GM18507 (cell line): ENCODE measurements at regions not wholly inside any gene's neighbourhood (a gene's known extent, or its start where the extent isn't known, plus 50 kb on each side); places are given as distances from the start of the nearest gene placed in this dataset.

Source experiments
- DNase-seq: peaks from one replicate; pipeline ENCODE4 v3.0.0; 2011; ENCODE audit warnings: low read depth; ENCODE audit not compliant: insufficient read length; ENCODE audit errors: extremely low spot score
- FAIRE-seq: peaks from 2 replicates; lab custom pipeline; 2011; peaks lifted over from hg19 to GRCh38; lab: Jason Lieb, UNC

DNA sequence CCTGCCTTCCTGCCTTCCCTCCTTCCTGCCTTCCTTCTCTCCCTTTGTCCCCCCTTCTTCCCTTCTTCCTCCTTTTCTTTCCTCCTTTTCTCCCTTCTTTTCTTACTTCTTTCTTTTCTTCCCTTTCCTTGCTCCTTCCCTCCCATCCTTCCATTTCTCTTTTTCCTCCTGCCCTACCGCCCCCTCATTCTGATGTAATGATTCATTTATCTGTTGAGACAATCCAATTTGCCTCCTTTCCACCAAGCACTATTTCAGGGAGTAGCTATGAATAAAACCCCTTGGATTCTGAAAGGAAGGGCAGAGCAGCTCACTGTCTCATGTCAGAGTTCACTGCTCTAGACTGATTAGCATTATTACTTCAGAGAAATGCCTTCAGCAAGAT, 462.6 kb downstream of the PDCD6IP start:
- no peak for FAIRE-seq
- DNase-seq: no peak

DNA sequence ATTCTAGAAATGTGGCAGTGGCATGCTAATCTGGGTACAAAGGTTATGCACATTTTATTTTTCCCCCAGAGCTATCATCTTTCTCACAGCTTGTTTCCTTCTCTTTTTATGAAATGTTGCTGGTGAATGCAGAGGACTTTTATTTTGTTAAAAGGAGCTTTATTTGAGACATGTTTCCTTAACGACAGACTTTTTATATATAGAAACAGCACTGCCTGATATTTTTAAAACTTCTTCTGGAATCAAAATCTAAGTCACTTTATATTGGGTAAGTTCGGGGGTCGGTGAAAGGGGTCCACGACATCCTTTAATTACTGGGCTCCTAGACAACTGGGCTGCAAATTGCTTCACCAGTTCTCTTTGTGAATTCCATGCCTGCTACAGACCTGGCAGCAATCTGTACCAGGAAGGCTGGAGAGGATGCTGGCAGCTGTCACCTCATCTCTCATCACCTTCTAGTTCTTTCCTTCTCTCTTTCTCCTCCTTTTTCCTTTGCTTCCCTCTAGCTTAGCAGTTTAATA, 464.7 kb downstream of the PDCD6IP start:
- no peak for FAIRE-seq

GRCh38 chr3:34264337-34265041, 466.1 kb downstream of the PDCD6IP start:
- DNase-seq (no peak), FAIRE-seq (no peak)

More for the DNA sequence above, 464.7 kb downstream of the PDCD6IP start:
- no peak for DNase-seq

DNA sequence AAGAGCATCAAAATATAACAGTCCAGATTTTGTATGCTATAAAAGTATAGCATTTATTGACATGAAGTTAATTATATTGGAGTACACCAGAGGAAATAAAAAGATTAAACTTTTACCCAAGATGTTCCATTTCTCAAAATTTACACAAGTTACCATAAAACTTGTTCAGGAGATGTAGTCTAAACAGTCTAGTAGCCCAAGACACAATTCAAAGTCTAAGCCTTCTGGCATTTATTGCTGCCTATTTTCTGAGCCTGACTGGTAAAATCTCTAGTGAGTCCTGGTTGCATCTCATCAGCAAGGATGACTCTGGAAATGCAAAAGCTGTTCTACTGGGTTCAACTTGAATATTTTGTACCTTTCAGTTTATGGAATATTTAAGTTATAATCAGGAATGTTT, 468.7 kb downstream of the PDCD6IP start:
- DNase-seq: no peak
- FAIRE-seq: no peak

DNA sequence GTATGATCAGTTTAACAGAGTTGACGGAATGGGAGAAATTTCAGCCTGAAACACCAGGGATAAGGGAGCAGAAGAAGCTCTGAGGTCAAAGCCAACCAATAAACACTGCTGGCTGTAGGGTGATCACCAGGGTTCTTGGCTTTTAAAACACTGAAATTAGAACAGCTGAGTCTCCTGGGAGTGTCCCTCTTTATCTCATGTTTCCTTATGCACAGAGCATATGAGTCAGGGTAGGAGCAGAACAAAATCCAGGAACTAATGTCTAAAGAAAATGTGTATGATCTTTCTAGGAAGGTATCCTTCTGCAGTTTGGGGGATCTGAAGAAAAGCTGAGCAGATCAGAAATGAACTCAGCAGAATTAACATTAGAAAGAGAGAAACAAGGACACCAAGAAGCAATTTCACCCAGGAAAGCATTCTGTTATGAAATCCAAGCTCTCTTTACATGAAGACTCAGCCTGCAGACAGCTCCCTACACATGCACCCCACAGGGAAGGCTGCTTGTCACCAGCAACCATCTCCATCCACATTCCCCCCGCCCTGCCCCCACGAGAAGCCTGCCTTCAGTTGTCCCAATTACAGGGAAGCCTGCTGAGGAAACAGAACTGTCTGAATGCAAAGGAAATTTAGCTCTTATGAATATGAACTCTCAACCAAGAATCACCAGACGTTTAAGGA, 469.7 kb downstream of the PDCD6IP start:
- FAIRE-seq (no peak), DNase-seq (no peak)

GRCh38 chr3:34275811-34276210, 477.4 kb downstream of the PDCD6IP start:
- DNase-seq: no peak
- no peak for FAIRE-seq

GRCh38 chr3:34276342-34276741, 477.9 kb downstream of the PDCD6IP start:
- no peak for FAIRE-seq
- no peak for DNase-seq

- no peak for DNase-seq
- FAIRE-seq: no peak
Observed at GRCh38 chr3:34277110-34277509, 478.7 kb downstream of the PDCD6IP start.

DNA sequence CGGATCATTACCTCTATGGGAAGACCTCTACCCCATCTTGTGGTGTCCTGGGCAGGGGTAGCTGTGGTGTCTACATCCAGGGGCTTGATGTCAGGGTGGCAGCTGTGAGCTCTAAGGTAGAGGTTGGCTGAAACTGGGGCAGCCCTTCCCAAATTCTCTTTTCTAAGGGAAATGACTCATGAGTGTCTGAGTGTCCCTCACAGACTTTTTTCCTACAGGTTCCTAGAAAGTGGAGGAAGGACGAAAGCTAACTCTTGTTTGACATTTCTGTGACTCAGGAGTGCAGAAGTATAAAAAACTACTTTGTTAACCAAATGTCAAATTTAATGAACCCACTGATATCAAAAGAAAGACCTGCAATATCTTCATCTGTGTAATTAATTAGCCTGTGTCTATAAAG, 481.5 kb downstream of the PDCD6IP start:
- no peak for DNase-seq
- FAIRE-seq: no peak

- FAIRE-seq (no peak), DNase-seq (no peak)
Observed at GRCh38 chr3:34283751-34284150, 485.3 kb downstream of the PDCD6IP start.

DNA sequence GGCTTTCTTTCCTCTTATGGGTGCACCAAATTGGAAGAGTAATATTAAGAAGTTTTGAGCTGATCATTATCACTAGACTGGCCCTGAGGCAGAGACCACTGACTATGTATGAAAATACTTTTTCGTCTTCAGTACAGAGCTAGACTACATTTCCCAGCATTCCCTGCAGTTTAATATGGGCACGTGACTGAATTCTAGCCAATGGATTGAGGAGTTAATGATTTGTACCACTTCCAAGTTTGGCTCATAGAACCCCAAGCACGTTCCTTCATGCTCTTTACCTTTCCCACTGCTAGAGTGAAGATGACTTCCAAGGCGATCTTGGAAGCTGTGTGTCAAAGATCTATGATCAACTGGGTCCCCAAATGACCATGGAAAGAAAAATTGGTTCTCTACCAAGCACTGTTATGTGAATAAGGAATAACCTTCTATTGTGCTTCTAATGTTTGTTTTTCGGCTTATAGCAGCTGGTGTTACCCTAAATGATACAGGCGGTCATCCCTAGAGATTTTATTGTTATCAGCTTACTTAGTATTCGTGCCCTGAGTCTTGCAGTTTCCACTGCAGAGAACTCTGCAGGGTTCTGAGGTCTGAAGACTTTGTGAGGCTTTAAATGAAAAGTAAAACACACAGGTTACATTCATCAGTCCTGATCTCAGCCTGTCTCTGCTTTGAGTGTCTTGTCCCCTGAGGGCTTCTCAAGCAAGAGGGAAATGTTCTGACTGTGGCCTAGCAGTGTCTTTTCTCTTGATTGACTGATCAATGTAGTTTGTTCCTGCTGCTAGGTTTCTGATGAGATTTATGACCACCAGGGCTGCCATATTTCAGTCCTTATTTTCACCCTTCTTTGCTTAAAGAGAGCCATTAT, 486.8 kb downstream of the PDCD6IP start:
- DNase-seq (no peak), FAIRE-seq (no peak)

GRCh38 chr3:34285827-34286188, 487.4 kb downstream of the PDCD6IP start:
- no peak for DNase-seq
- FAIRE-seq: no peak

DNA sequence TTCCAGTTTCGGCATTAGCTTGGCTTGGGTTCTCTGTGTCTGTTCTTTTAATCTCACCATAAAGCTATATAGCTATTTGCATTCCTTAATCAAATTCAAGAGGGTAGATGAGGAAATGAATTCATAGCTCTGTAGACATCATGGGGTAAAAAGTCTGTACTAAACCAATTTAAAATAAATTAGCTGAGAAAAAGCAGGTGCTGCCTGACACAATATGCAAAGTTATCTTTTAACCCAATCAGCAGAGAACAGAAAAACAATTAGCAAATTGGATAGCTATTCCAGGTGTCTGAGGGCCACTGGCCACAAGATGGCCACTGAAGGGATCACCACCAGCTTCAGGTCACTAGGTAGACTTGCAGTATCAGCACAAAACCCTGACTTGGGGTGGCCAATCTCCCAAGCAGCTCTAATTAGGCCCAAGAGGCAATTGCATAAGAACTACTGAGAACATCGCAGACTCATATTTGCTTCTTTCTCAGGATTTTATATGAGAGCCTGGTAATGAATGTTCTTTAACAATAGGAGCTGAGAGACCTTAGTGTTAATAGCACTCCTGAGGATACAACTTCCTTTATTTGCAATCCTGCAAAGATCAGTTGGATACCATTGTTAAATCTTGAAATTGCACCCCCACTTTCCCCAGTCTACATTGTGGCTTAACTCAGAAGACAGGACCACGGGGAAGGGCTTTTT, 494.3 kb downstream of the PDCD6IP start:
- no peak for FAIRE-seq
- no peak for DNase-seq

DNA sequence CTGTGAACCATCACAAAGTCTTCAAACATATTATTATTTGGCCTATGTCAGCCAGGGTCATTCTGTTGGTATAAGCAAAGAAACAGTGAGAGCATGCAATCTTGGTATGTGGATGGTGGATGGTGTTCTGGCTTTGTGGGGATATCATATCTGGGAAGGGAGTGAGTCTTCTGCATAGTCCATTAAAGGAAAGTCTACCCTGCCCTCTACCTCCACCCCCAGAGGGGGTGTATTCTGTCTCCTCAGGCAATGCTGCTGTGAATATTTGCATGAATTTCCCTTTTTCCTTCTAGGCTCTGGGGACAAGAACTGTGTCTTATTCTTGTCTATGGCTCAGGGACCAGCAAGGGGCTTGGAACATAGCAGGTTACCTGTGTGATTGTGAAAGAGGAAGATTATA, 495.8 kb downstream of the PDCD6IP start:
- DNase-seq: no peak
- FAIRE-seq: no peak

- FAIRE-seq (no peak), DNase-seq (no peak)
Observed at GRCh38 chr3:34296796-34297195, 498.4 kb downstream of the PDCD6IP start.

- DNase-seq: no peak
- FAIRE-seq: no peak
Observed at GRCh38 chr3:34298653-34299052, 500.2 kb downstream of the PDCD6IP start.

DNA sequence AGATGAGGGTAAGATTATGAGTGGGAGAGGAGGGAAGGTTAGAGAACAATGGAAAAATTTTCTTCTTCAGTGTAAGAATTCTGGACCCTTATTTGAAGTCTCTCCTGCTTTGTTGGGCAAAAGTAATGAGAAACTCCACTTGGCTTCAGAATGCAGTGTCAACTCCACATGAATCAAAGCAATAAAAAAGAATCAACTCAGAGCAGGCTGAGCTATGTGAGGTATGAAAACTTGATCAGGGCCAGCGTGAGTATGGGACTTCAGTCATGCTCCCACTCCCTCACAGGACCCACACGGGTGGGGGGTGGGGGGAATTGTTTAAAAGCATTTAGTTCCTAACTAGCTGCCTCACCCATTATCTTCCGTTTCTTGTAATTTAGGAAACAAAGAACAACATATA, 502.2 kb downstream of the PDCD6IP start:
- DNase-seq (no peak), FAIRE-seq (no peak)

- FAIRE-seq: no peak
Observed at GRCh38 chr3:34301313-34301712, 502.9 kb downstream of the PDCD6IP start.

GRCh38 chr3:34305266-34305665, 506.8 kb downstream of the PDCD6IP start:
- no peak for FAIRE-seq

More at GRCh38 chr3:34301313-34301712, 502.9 kb downstream of the PDCD6IP start:
- DNase-seq: no peak

DNA sequence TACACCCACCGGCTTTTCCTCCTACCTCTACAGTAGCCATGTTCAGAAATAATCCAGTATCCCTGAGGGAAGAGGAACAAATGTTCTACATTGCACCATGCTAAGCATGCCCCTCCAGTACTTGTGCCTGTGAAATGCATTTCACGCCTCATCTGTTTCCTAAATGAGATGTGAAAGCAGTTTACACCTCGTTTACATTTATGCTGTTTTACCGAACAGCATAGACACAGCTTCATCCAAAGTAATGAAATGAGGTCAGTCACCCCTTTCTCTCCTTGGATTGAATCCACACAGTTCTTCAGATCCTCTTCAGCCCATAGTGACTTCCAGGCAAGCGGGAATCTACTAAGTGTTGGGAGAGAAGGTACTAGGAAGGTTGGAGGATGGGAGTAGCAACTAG, 514.3 kb downstream of the PDCD6IP start:
- DNase-seq (no peak), FAIRE-seq (no peak)

More at GRCh38 chr3:34305266-34305665, 506.8 kb downstream of the PDCD6IP start:
- no peak for DNase-seq
